ENCODE measurements at regions not wholly inside any gene's neighbourhood (a gene's known extent, or its start where the extent isn't known, plus 50 kb on each side); places are given as distances from the start of the nearest gene placed in this dataset.

DNA sequence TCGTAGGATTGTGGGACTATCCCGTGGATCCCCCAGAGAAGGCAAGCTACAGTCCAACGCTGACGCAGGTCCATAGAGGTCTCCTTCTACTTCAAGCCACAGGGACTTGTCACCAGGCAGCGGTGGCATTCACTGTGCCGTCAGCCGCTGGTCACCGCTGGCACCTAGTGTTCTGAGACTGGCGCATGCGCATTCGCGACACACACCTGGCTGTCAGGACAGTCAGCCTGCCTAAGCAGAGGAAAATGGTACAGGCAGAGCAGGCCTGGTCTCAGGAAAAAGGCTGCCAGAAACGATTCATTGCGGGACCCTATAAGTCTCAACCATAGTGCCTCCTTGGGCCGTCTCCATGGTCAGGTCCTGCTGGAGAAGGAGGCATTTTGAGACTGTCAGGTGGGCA, 138.0 kb upstream of the WSB1 start:
- TF ChIP-seq POLR2A (IDR thresholded peaks at IDR 0.05) = no peak
- TF ChIP-seq, protein P1, sequence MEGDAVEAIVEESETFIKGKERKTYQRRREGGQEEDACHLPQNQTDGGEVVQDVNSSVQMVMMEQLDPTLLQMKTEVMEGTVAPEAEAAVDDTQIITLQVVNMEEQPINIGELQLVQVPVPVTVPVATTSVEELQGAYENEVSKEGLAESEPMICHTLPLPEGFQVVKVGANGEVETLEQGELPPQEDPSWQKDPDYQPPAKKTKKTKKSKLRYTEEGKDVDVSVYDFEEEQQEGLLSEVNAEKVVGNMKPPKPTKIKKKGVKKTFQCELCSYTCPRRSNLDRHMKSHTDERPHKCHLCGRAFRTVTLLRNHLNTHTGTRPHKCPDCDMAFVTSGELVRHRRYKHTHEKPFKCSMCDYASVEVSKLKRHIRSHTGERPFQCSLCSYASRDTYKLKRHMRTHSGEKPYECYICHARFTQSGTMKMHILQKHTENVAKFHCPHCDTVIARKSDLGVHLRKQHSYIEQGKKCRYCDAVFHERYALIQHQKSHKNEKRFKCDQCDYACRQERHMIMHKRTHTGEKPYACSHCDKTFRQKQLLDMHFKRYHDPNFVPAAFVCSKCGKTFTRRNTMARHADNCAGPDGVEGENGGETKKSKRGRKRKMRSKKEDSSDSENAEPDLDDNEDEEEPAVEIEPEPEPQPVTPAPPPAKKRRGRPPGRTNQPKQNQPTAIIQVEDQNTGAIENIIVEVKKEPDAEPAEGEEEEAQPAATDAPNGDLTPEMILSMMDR (IDR thresholded peaks at IDR 0.05) = no peak
